ENCODE measurements at regions not wholly inside any gene's neighbourhood (a gene's known extent, or its start where the extent isn't known, plus 50 kb on each side); places are given as distances from the start of the nearest gene placed in this dataset.
"Not testable (repeated sequence)": the region's sequence is repeated elsewhere in the genome, so short reads cannot be mapped to it uniquely, and the experiment has no call there.

DNA sequence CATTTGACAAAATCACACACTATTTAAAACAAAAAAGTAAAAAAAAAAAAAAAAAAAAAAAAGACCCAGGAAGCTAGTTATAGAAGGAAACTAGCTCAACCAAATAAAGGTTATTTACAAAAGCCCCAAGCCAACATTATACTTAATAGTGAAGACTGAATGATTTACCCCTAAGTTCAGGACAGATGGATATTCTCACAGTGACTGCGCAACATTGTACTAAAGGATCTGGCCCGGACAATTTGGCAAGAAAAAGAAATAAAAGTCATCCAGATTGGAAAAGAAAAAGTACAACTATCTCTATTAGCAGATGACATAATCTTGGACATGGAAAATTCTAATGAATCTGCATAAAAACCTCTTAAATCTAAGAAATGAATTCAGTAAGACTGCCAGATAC lies 936.0 kb upstream of the ADAMTS5 start:
- H3K79me2 ChIP-seq (ENCODE audit: insufficient read depth, low read length); H2AFZ ChIP-seq (ENCODE audit: insufficient read depth, low read depth, low read length, poor library complexity, severe bottlenecking); H3K36me3 ChIP-seq (replicated peaks in 1 of 2; ENCODE audit: control insufficient read depth in 1 of 2, insufficient read depth in 2 of 2, low read length in 2 of 2); H3K4me3 Mint-ChIP-seq; H3K27me3 Mint-ChIP-seq (ENCODE audit: low read depth in 3 of 3); H3K4me1 Mint-ChIP-seq; H4K20me1 ChIP-seq (ENCODE audit: insufficient read depth, low read length); H3K9ac ChIP-seq (ENCODE audit: insufficient read depth, low read length, poor library complexity, severe bottlenecking); H3K4me3 ChIP-seq (replicated peaks in 1 of 3; ENCODE audit: low read depth in 2 of 3, low read length in 3 of 3); H3K9me3 ChIP-seq (replicated peaks in 1 of 2; ENCODE audit: control insufficient read depth in 1 of 2, insufficient read depth in 1 of 2, low read length in 2 of 2); H3K27ac Mint-ChIP-seq; H3K4me2 ChIP-seq (replicated peaks; ENCODE audit: extremely low read depth, low read length, poor library complexity, severe bottlenecking); H3K27ac ChIP-seq (ENCODE audit: low read depth in 1 of 2, low read length in 2 of 2); H3K4me1 ChIP-seq (ENCODE audit: control insufficient read depth in 1 of 2, insufficient read depth in 2 of 2, low read length in 2 of 2); DNase-seq; H3K27me3 ChIP-seq (ENCODE audit: control insufficient read depth in 2 of 2, insufficient read depth in 2 of 2, low read length in 2 of 2); H3K9me3 Mint-ChIP-seq; H3K36me3 Mint-ChIP-seq; intact Hi-C loops (cut with micrococcal nuclease): not testable (repeated sequence)
- WGBS (ENCODE audit: insufficient coverage) = no CpG with 5 or more reads among the region's 2 CpGs

DNA sequence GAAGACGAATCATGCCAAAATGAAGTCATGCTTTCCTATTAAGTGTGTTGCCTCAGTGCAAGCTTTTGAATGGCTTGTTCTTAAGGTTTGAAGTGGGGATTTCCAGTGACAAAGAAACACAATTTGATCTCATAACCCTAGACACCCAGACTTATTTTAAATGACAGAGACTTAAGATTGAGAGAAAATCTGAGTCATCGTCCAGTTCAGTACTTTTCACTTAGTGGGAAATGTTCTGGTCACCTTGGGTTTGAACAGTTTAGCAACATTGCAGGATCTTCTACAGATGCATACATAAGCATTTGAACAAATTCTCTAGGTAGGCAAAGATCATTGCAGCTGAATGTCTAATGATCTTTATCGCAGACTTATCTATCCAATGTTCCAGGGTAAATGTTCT lies 926.7 kb upstream of the ADAMTS5 start:
- DNase-seq; H4K20me1 ChIP-seq (ENCODE audit: insufficient read depth, low read length); intact Hi-C loops (cut with micrococcal nuclease): not testable (repeated sequence)

DNA sequence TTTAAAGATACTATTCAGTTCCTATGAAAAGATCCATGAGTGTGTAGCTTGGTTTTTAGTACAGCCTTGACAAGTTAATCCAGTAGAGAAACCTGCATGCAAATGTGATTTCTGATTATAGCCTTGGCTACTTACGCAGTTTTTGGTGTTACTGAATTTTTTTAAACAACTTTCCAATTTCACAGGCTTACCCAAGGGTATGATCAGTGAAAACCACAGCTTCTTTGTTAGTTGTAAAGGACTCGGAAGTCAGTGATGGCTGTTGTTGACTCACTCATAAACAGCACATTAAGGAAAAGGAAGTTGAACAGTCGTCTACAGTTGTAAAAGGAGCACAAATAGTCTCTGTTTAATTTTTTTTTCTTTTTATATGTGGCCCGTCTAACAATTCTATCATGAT lies 924.6 kb upstream of the ADAMTS5 start:
- H3K36me3 ChIP-seq (replicated peaks in 1 of 2; ENCODE audit: control insufficient read depth in 1 of 2, insufficient read depth in 2 of 2, low read length in 2 of 2); H3K9ac ChIP-seq (ENCODE audit: insufficient read depth, low read length, poor library complexity, severe bottlenecking); H2AFZ ChIP-seq (ENCODE audit: insufficient read depth, low read depth, low read length, poor library complexity, severe bottlenecking); H3K4me1 ChIP-seq (ENCODE audit: control insufficient read depth in 1 of 2, insufficient read depth in 2 of 2, low read length in 2 of 2); H3K9me3 Mint-ChIP-seq; H3K27me3 ChIP-seq (ENCODE audit: control insufficient read depth in 2 of 2, insufficient read depth in 2 of 2, low read length in 2 of 2); intact Hi-C loops (cut with micrococcal nuclease); H3K4me3 Mint-ChIP-seq; H3K4me2 ChIP-seq (replicated peaks; ENCODE audit: extremely low read depth, low read length, poor library complexity, severe bottlenecking); H3K36me3 Mint-ChIP-seq; H3K9me3 ChIP-seq (replicated peaks in 1 of 2; ENCODE audit: control insufficient read depth in 1 of 2, insufficient read depth in 1 of 2, low read length in 2 of 2); H3K27ac ChIP-seq (ENCODE audit: low read depth in 1 of 2, low read length in 2 of 2); H4K20me1 ChIP-seq (ENCODE audit: insufficient read depth, low read length); H3K4me3 ChIP-seq (replicated peaks in 1 of 3; ENCODE audit: low read depth in 2 of 3, low read length in 3 of 3); H3K4me1 Mint-ChIP-seq; H3K27ac Mint-ChIP-seq; H3K27me3 Mint-ChIP-seq (ENCODE audit: low read depth in 3 of 3); H3K79me2 ChIP-seq (ENCODE audit: insufficient read depth, low read length); DNase-seq: not testable (repeated sequence)
- WGBS (ENCODE audit: insufficient coverage) = no CpG with 5 or more reads among the region's 4 CpGs

More for the DNA sequence above, 926.7 kb upstream of the ADAMTS5 start:
- not testable (repeated sequence) for H3K27me3 ChIP-seq (ENCODE audit: control insufficient read depth in 2 of 2, insufficient read depth in 2 of 2, low read length in 2 of 2); H3K9me3 Mint-ChIP-seq; H3K27me3 Mint-ChIP-seq (ENCODE audit: low read depth in 3 of 3); H3K27ac ChIP-seq (ENCODE audit: low read depth in 1 of 2, low read length in 2 of 2); H3K9me3 ChIP-seq (replicated peaks in 1 of 2; ENCODE audit: control insufficient read depth in 1 of 2, insufficient read depth in 1 of 2, low read length in 2 of 2); H3K4me2 ChIP-seq (replicated peaks; ENCODE audit: extremely low read depth, low read length, poor library complexity, severe bottlenecking); H3K36me3 ChIP-seq (replicated peaks in 1 of 2; ENCODE audit: control insufficient read depth in 1 of 2, insufficient read depth in 2 of 2, low read length in 2 of 2); H3K27ac Mint-ChIP-seq; H3K4me1 ChIP-seq (ENCODE audit: control insufficient read depth in 1 of 2, insufficient read depth in 2 of 2, low read length in 2 of 2); H3K4me3 ChIP-seq (replicated peaks in 1 of 3; ENCODE audit: low read depth in 2 of 3, low read length in 3 of 3); H3K36me3 Mint-ChIP-seq; H2AFZ ChIP-seq (ENCODE audit: insufficient read depth, low read depth, low read length, poor library complexity, severe bottlenecking); H3K4me1 Mint-ChIP-seq; H3K4me3 Mint-ChIP-seq; H3K79me2 ChIP-seq (ENCODE audit: insufficient read depth, low read length); H3K9ac ChIP-seq (ENCODE audit: insufficient read depth, low read length, poor library complexity, severe bottlenecking)
- no CpG with 5 or more reads among the region's 3 CpGs for WGBS (ENCODE audit: insufficient coverage)

DNA sequence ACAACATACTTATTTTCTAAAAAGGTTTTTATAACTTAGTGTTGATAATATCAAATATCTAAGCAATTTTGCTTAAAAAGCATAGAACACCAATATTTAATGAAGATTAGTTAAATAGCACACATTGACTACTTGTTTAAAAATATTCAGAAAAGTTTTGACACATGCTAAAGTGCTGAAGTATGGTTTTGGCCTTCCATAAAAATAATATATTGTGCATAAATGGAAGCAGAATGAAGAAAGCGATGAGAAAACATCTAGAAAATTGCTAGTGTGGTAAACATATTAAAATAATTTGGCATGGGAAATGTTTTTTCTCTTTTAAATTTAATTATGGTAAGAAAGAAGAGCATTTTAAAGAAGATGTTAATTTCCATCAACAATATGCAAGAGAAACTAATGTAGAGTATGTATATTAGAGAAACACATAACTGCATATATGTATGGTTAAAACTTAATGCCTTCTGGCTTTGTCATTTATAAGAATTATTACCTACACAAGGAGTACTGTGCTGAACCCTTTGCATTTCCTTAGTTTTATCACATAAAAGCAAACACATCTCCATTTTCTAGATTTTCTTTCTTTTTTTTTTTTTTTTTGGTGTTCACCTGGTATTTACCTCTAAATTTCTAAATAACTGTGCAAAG lies 921.0 kb upstream of the ADAMTS5 start:
- H3K27me3 Mint-ChIP-seq (ENCODE audit: low read depth in 3 of 3); H3K9ac ChIP-seq (ENCODE audit: insufficient read depth, low read length, poor library complexity, severe bottlenecking); H3K4me1 ChIP-seq (ENCODE audit: control insufficient read depth in 1 of 2, insufficient read depth in 2 of 2, low read length in 2 of 2); DNase-seq; H3K4me1 Mint-ChIP-seq; H3K4me3 Mint-ChIP-seq; H3K4me2 ChIP-seq (replicated peaks; ENCODE audit: extremely low read depth, low read length, poor library complexity, severe bottlenecking); H3K79me2 ChIP-seq (ENCODE audit: insufficient read depth, low read length); H4K20me1 ChIP-seq (ENCODE audit: insufficient read depth, low read length); H3K4me3 ChIP-seq (replicated peaks in 1 of 3; ENCODE audit: low read depth in 2 of 3, low read length in 3 of 3); intact Hi-C loops (cut with micrococcal nuclease); H3K27ac ChIP-seq (ENCODE audit: low read depth in 1 of 2, low read length in 2 of 2); H3K36me3 Mint-ChIP-seq; H3K27me3 ChIP-seq (ENCODE audit: control insufficient read depth in 2 of 2, insufficient read depth in 2 of 2, low read length in 2 of 2); H3K36me3 ChIP-seq (replicated peaks in 1 of 2; ENCODE audit: control insufficient read depth in 1 of 2, insufficient read depth in 2 of 2, low read length in 2 of 2); H3K27ac Mint-ChIP-seq; H2AFZ ChIP-seq (ENCODE audit: insufficient read depth, low read depth, low read length, poor library complexity, severe bottlenecking): not testable (repeated sequence)
- H3K9me3 ChIP-seq (replicated peaks in 1 of 2; ENCODE audit: control insufficient read depth in 1 of 2, insufficient read depth in 1 of 2, low read length in 2 of 2) = peaks cover 8 to 14% of the 10 kb centered on the region in 2 donors
- H3K9me3 Mint-ChIP-seq = peaks cover 0 to 18% (median 9%) of the 10 kb centered on the region in 7 donors
- WGBS (ENCODE audit: insufficient coverage) = no CpG with 5 or more reads among the region's 1 CpG
